IMR-90 (cell line): ENCODE measurements at regions not wholly inside any gene's neighbourhood (a gene's known extent, or its start where the extent isn't known, plus 50 kb on each side); places are given as distances from the start of the nearest gene placed in this dataset.
A peak's percentile ranks its signal among the peaks of the same experiment; 100 is the strongest.

Experiments used
- ATAC-seq: fragments of 200-7000 bp; cut with Tn5 transposase; 2 replicates; pipeline ENCODE4 v1.9.1; 2020; ENCODE audit warnings: low read depth, mild to moderate bottlenecking, moderate library complexity
- BruUV-seq: library from RNA; stranded (reverse); fragments of 400-500 nt; replicated peaks from 2 replicates; lab custom pipeline; 2021; lab: Mats Ljungman, UMichigan
- CTCF ChIA-PET: fragments of 300-600 bp; formaldehyde crosslinking; extraction: SDS; loops from one replicate; lab custom pipeline; 2021; ENCODE audit warnings: antibody characterized with exemption; lab: Yijun Ruan, JAX
- POLR2A ChIA-PET: fragments of 300-600 bp; sonication (Branson Sonifier 250); formaldehyde crosslinking; loops from one replicate; lab custom pipeline; 2022; ENCODE audit warnings: antibody characterized with exemption; ENCODE audit not compliant: unreplicated experiment; lab: Charles Lee
- DNase-seq: peaks from one replicate; pipeline ENCODE4 v3.0.0; 2013
- H2AFZ ChIP-seq: replicated peaks from 2 replicates; pipeline ENCODE3; 2013; ENCODE audit warnings: low read length, mild to moderate bottlenecking; ENCODE audit not compliant: poor library complexity
- H2AK5ac ChIP-seq: 2 replicates; pipeline ENCODE4 v1.6.1; 2013; ENCODE audit warnings: low read depth, low read length, inconsistent platforms
- H2AK9ac ChIP-seq: replicated peaks from 2 replicates; pipeline ENCODE3; 2013; ENCODE audit warnings: mild to moderate bottlenecking, low read depth, low read length, moderate library complexity; ENCODE audit not compliant: poor library complexity
- H2BK120ac ChIP-seq: 2 replicates; pipeline ENCODE4 v1.6.1; 2013; ENCODE audit warnings: low read depth, low read length, inconsistent platforms
- H2BK15ac ChIP-seq: 3 replicates; pipeline ENCODE4 v1.6.1; 2013; ENCODE audit warnings: low read depth, low read length, inconsistent platforms
- H2BK20ac ChIP-seq: 2 replicates; pipeline ENCODE4 v1.6.1; 2013; ENCODE audit warnings: low read depth, mild to moderate bottlenecking, inconsistent platforms, low read length, moderate library complexity
- H2BK5ac ChIP-seq: 2 replicates; pipeline ENCODE4 v1.6.1; 2013; ENCODE audit warnings: mild to moderate bottlenecking, low read depth, low read length, inconsistent platforms; ENCODE audit not compliant: poor library complexity, severe bottlenecking
- H3K14ac ChIP-seq: replicated peaks from 2 replicates; pipeline ENCODE4 v1.6.1; 2013; ENCODE audit warnings: low read depth, low read length, inconsistent platforms
- H3K18ac ChIP-seq: 2 replicates; pipeline ENCODE4 v1.6.1; 2013; ENCODE audit warnings: low read depth, low read length, control low read depth
- H3K23ac ChIP-seq: 2 replicates; pipeline ENCODE4 v1.6.1; 2013; ENCODE audit warnings: low read depth, low read length, inconsistent platforms
- H3K27ac ChIP-seq: 2 replicates; pipeline ENCODE4 v1.5.1; 2013; ENCODE audit warnings: mild to moderate bottlenecking, control low read depth, low read length; ENCODE audit not compliant: insufficient read depth
- H3K27me3 ChIP-seq: 2 replicates; pipeline ENCODE4 v1.6.1; 2013; ENCODE audit warnings: low read length; ENCODE audit not compliant: control insufficient read depth, insufficient read depth
- H3K36me3 ChIP-seq: 2 replicates; pipeline ENCODE4 v1.6.1; 2013; ENCODE audit warnings: low read length, mixed read lengths; ENCODE audit not compliant: control insufficient read depth, insufficient read depth
- H3K4ac ChIP-seq: 2 replicates; pipeline ENCODE4 v1.6.1; 2013; ENCODE audit warnings: low read depth, low read length, inconsistent platforms
- H3K4me1 ChIP-seq: 2 replicates; pipeline ENCODE4 v1.6.1; 2013; ENCODE audit warnings: low read length, mixed read lengths; ENCODE audit not compliant: control insufficient read depth, insufficient read depth
- H3K4me2 ChIP-seq: 2 replicates; pipeline ENCODE4 v1.6.1; 2013; ENCODE audit warnings: low read depth, mild to moderate bottlenecking, control low read depth, low read length, moderate library complexity
- H3K4me3 ChIP-seq: 2 replicates; pipeline ENCODE4 v1.5.1; 2013; ENCODE audit warnings: low read depth, mild to moderate bottlenecking, control low read depth, low read length, moderate library complexity; ENCODE audit not compliant: insufficient read depth
- H3K56ac ChIP-seq: 2 replicates; pipeline ENCODE4 v1.6.1; 2013; ENCODE audit warnings: low read length, inconsistent platforms; ENCODE audit not compliant: insufficient read depth; ENCODE audit errors: extremely low read depth
- H3K79me1 ChIP-seq, 2 experiments: 2 replicates each; pipeline ENCODE4 v1.6.1; 2013; ENCODE audit warnings: low read length in 2 of 2, inconsistent platforms in 1 of 2, low read depth in 1 of 2
- H3K9ac ChIP-seq: 2 replicates; pipeline ENCODE4 v1.6.1; 2013; ENCODE audit warnings: low read depth, low read length, control low read depth
- H3K9me1 ChIP-seq: 2 replicates; pipeline ENCODE4 v1.6.1; 2013; ENCODE audit warnings: low read length, inconsistent platforms; ENCODE audit not compliant: insufficient read depth
- H3K9me3 ChIP-seq: 2 replicates; pipeline ENCODE4 v1.6.1; 2013; ENCODE audit warnings: low read length; ENCODE audit not compliant: control insufficient read depth, insufficient read depth
- H4K20me1 ChIP-seq: 2 replicates; pipeline ENCODE4 v1.6.1; 2013; ENCODE audit warnings: low read length, inconsistent platforms; ENCODE audit not compliant: insufficient read depth
- H4K5ac ChIP-seq: 2 replicates; pipeline ENCODE4 v1.6.1; 2013; ENCODE audit warnings: mild to moderate bottlenecking, low read depth, low read length, control low read depth
- H4K8ac ChIP-seq, 2 experiments: 2 replicates each; pipeline ENCODE4 v1.6.1; 2013; ENCODE audit warnings: low read depth in 2 of 2, low read length in 2 of 2, control low read depth in 1 of 2, inconsistent platforms in 1 of 2
- H4K91ac ChIP-seq: 2 replicates; pipeline ENCODE4 v1.6.1; 2013; ENCODE audit warnings: low read depth, low read length, inconsistent platforms; ENCODE audit not compliant: insufficient read depth
- BHLHE40 ChIP-seq: fragments of 150-350 bp; IDR thresholded peaks from 2 replicates; pipeline ENCODE4 v1.6.1; 2016; ENCODE audit warnings: mild to moderate bottlenecking, low read depth, low read length
- CEBPB ChIP-seq: IDR thresholded peaks from 2 replicates; pipeline ENCODE4 v1.6.1; 2012; ENCODE audit warnings: low read depth, low read length, improper control_type of control experiment
- CHD1 ChIP-seq: IDR thresholded peaks from 2 replicates; pipeline ENCODE4 v1.6.1; 2012; ENCODE audit warnings: low read depth, low read length, improper control_type of control experiment
- MAFK ChIP-seq: IDR thresholded peaks from 2 replicates; pipeline ENCODE4 v1.6.1; 2012; ENCODE audit warnings: low read depth, low read length, improper control_type of control experiment
- MXI1 ChIP-seq: IDR thresholded peaks from 2 replicates; pipeline ENCODE4 v1.6.1; 2012; ENCODE audit warnings: low read depth, mild to moderate bottlenecking, low read length, moderate library complexity, borderline replicate concordance
- POLR2A ChIP-seq: IDR thresholded peaks from 2 replicates; pipeline ENCODE4 v1.6.1; 2012; ENCODE audit warnings: mild to moderate bottlenecking, low read depth, low read length
- RAD21 ChIP-seq: IDR thresholded peaks from 2 replicates; pipeline ENCODE4 v1.6.1; 2012; ENCODE audit warnings: low read length, improper control_type of control experiment
- RFX5 ChIP-seq: IDR thresholded peaks from 2 replicates; pipeline ENCODE4 v1.8.0; 2012; ENCODE audit warnings: low read depth, mild to moderate bottlenecking, low read length, moderate library complexity
- SMC3 ChIP-seq: fragments of 150-350 bp; IDR thresholded peaks from 2 replicates; pipeline ENCODE4 v1.6.1; 2016; ENCODE audit warnings: low read depth, mild to moderate bottlenecking, antibody characterized with exemption, low read length, moderate library complexity
- WGBS, 2 experiments: methylation state at CpG; one replicate each; pipeline versions ENCODE4 v1.1.5 to v1.1.7; 2013; ENCODE audit warnings: missing lambda C conversion rate in 2 of 2; ENCODE audit not compliant: insufficient read length in 1 of 2; ENCODE audit errors: extremely low coverage in 2 of 2; 5-methylcytosine and 5-hydroxymethylcytosine counted together
- dilution Hi-C: fragments of 300-500 bp; cut with HindIII; formaldehyde crosslinking; loops from one replicate; pipeline ENCODE4 v1.14.3; 2018; ENCODE audit warnings: low sequenced_read_pairs; ENCODE audit not compliant: unreplicated experiment
- in situ Hi-C: fragments of 300-500 bp; cut with MboI; formaldehyde crosslinking; loops from 3 replicates; pipeline ENCODE4 v1.14.3; 2019; ENCODE audit warnings: low sequenced_read_pairs, inconsistent platforms, mixed read lengths
- intact Hi-C: fragments of 100-400 bp; cut with micrococcal nuclease; formaldehyde crosslinking; loops from 2 replicates; pipeline ENCODE4 v1.10.0; 2022
- TF ChIP-seq, protein P1 (sequence below): fragments of 150-350 bp; IDR thresholded peaks from 2 replicates; pipeline ENCODE4 v1.6.1; 2017; ENCODE audit warnings: mild to moderate bottlenecking, antibody characterized with exemption, low read length, low read depth
- TF ChIP-seq, protein P2 (sequence below): fragments of 150-350 bp; IDR thresholded peaks from 2 replicates; pipeline ENCODE4 v1.6.1; 2016; ENCODE audit warnings: low read depth, mild to moderate bottlenecking, low read length, moderate library complexity, borderline replicate concordance

DNA sequence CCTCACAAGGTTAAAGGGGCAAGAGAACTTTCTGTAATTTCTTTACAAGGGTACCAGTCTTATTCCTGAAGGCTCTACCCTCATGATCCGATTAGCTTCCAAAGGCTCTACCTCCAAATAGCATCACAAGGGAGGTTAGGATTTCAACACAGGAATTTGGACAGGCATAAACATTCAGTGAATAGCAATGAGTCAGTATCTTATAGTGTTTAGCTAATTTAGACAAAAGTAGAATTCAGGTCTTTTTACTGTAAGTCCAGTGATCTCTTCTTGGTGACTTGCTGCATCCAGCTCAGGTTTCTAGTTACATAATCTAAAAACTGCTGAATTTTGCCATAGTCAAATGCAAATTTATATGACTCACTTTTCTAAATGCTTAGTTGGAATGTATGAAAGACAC lies 1995.6 kb upstream of the RAG2 start:
- Histone ChIP-seq H2BK5ac (no peak overlapping the region), H3K4ac (no peak overlapping the region; the same call in 1 of the 2 replicates), H4K5ac (no peak overlapping the region), H2BK120ac (no peak overlapping the region), H3K4me3 (no peak overlapping the region), H3K9me3 (peaks cover 7% of the 10 kb centered on the region; the same call in 1 of the 2 replicates), H3K14ac (no peak overlapping the region), H3K36me3 (no peaks in the 10 kb centered on the region), H3K27me3 (no peaks in the 10 kb centered on the region), H3K79me1 (no peaks in the 10 kb centered on the region), H4K91ac (no peak overlapping the region), H3K56ac (no peak overlapping the region), H4K20me1 (no peaks in the 10 kb centered on the region), H2BK15ac (no peak overlapping the region), H2BK20ac (no peak overlapping the region), H3K27ac (peak overlapping the region; percentile 88; the same call in 1 of the 2 replicates), H3K18ac (no peak overlapping the region; the same call in 1 of the 2 replicates), H3K9ac (no peak overlapping the region), H3K4me1 (no peaks in the 10 kb centered on the region), H2AK9ac (no peak overlapping the region), H3K9me1 (no peaks in the 10 kb centered on the region), H3K4me2 (no peak overlapping the region; the same call in 1 of the 2 replicates), H3K23ac (no peak overlapping the region), H4K8ac (no peak overlapping the region), H2AK5ac (no peak overlapping the region), H2AFZ (no peak overlapping the region)
- no TSS peak for BruUV-seq
- intact Hi-C loops (no loop called here), in situ Hi-C loops (no loop called here), dilution Hi-C loops (no loop called here)
- ChIA-PET POLR2A (no interaction called here), CTCF (no interaction called here)
- no CpG with 5 or more reads among the region's 1 CpG for WGBS, 2 experiments
- DNase-seq (peak; percentile 48), ATAC-seq (peak; percentile 85)
- TF ChIP-seq CHD1 (no peak), MXI1 (no peak), RFX5 (no peak), POLR2A (no peak), CEBPB (no peak), MAFK (no peak), RAD21 (no peak), BHLHE40 (no peak), SMC3 (no peak)
- TF ChIP-seq, protein P1, sequence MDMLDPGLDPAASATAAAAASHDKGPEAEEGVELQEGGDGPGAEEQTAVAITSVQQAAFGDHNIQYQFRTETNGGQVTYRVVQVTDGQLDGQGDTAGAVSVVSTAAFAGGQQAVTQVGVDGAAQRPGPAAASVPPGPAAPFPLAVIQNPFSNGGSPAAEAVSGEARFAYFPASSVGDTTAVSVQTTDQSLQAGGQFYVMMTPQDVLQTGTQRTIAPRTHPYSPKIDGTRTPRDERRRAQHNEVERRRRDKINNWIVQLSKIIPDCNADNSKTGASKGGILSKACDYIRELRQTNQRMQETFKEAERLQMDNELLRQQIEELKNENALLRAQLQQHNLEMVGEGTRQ, result no peak
- TF ChIP-seq, protein P2, sequence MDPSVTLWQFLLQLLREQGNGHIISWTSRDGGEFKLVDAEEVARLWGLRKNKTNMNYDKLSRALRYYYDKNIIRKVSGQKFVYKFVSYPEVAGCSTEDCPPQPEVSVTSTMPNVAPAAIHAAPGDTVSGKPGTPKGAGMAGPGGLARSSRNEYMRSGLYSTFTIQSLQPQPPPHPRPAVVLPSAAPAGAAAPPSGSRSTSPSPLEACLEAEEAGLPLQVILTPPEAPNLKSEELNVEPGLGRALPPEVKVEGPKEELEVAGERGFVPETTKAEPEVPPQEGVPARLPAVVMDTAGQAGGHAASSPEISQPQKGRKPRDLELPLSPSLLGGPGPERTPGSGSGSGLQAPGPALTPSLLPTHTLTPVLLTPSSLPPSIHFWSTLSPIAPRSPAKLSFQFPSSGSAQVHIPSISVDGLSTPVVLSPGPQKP, result no peak
